ENCODE measurements at regions not wholly inside any gene's neighbourhood (a gene's known extent, or its start where the extent isn't known, plus 50 kb on each side); places are given as distances from the start of the nearest gene placed in this dataset.

GRCh38 chr10:8600192-8600591, 545.7 kb downstream of the GATA3 start:
- intact Hi-C loops (cut with DNase I) = no loop called here
- no peaks in the 10 kb centered on the region for H3K9me3 ChIP-seq
- H3K27me3 ChIP-seq (ENCODE audit: low read depth) = no peaks in the 10 kb centered on the region
- H3K4me3 ChIP-seq = no peak overlapping the region
- H3K36me3 ChIP-seq = no peaks in the 10 kb centered on the region
- ATAC-seq (no peak), DNase-seq (no peak)
- no peak for TF ChIP-seq CTCF (IDR thresholded peaks at IDR 0.05)
- no peaks in the 10 kb centered on the region for H3K4me1 ChIP-seq
- H3K27ac ChIP-seq = no peak overlapping the region

GRCh38 chr10:8602821-8603220, 548.3 kb downstream of the GATA3 start:
- no peak overlapping the region for H3K4me3 ChIP-seq
- intact Hi-C loops (cut with DNase I) = no loop called here
- no peak overlapping the region for H3K27ac ChIP-seq
- H3K27me3 ChIP-seq (ENCODE audit: low read depth) = no peaks in the 10 kb centered on the region
- H3K36me3 ChIP-seq = no peaks in the 10 kb centered on the region
- no peaks in the 10 kb centered on the region for H3K4me1 ChIP-seq
- TF ChIP-seq CTCF (IDR thresholded peaks at IDR 0.05) = no peak
- ATAC-seq = no peak
- peaks cover 9% of the 10 kb centered on the region for H3K9me3 ChIP-seq
- no peak for DNase-seq

- no peak for TF ChIP-seq CTCF (IDR thresholded peaks at IDR 0.05)
- H3K4me3 ChIP-seq = no peak overlapping the region
- no peak overlapping the region for H3K27ac ChIP-seq
- H3K4me1 ChIP-seq = no peaks in the 10 kb centered on the region
- no peaks in the 10 kb centered on the region for H3K27me3 ChIP-seq (ENCODE audit: low read depth)
- ATAC-seq (no peak), DNase-seq (no peak)
- intact Hi-C loops (cut with DNase I) = no loop called here
- H3K36me3 ChIP-seq = no peaks in the 10 kb centered on the region
- H3K9me3 ChIP-seq = peaks cover 5% of the 10 kb centered on the region
Measured at GRCh38 chr10:8614054-8614565, 559.6 kb downstream of the GATA3 start.

- intact Hi-C loops (cut with DNase I) = no loop called here
Measured at GRCh38 chr10:8615118-8615517, 560.6 kb downstream of the GATA3 start.

GRCh38 chr10:8616166-8616565, 561.7 kb downstream of the GATA3 start:
- DNase-seq (no peak), ATAC-seq (peak in 1 of 2 donors; percentile 30)
- Histone ChIP-seq H3K4me1 (no peaks in the 10 kb centered on the region), H3K27me3 (ENCODE audit: low read depth) (no peaks in the 10 kb centered on the region), H3K27ac (no peak overlapping the region), H3K36me3 (no peaks in the 10 kb centered on the region), H3K9me3 (peaks cover 5% of the 10 kb centered on the region), H3K4me3 (no peak overlapping the region)
- no peak for TF ChIP-seq CTCF (IDR thresholded peaks at IDR 0.05)
- intact Hi-C loops (cut with DNase I) = no loop called here

More at GRCh38 chr10:8615118-8615517, 560.6 kb downstream of the GATA3 start:
- Histone ChIP-seq H3K27ac (no peak overlapping the region), H3K4me3 (no peak overlapping the region), H3K4me1 (no peaks in the 10 kb centered on the region), H3K36me3 (no peaks in the 10 kb centered on the region), H3K9me3 (peaks cover 5% of the 10 kb centered on the region), H3K27me3 (ENCODE audit: low read depth) (no peaks in the 10 kb centered on the region)
- DNase-seq (no peak), ATAC-seq (no peak)
- TF ChIP-seq CTCF (IDR thresholded peaks at IDR 0.05) = no peak

- DNase-seq (no peak), ATAC-seq (no peak)
- Histone ChIP-seq H3K4me1 (no peaks in the 10 kb centered on the region), H3K27ac (no peak overlapping the region), H3K27me3 (ENCODE audit: low read depth) (no peaks in the 10 kb centered on the region), H3K4me3 (no peak overlapping the region), H3K36me3 (no peaks in the 10 kb centered on the region), H3K9me3 (no peaks in the 10 kb centered on the region)
- no peak for TF ChIP-seq CTCF (IDR thresholded peaks at IDR 0.05)
- intact Hi-C loops (cut with DNase I) = no loop called here
Measured at GRCh38 chr10:8617792-8618191, 563.3 kb downstream of the GATA3 start.
